Activated CD8-positive, alpha-beta T cell treated with anti-CD3 and anti-CD28 coated beads for 36 hours (primary cell): ENCODE measurements at regions not wholly inside any gene's neighbourhood (a gene's known extent, or its start where the extent isn't known, plus 50 kb on each side); places are given as distances from the start of the nearest gene placed in this dataset.

ENCODE experiments used
- ATAC-seq: fragments of 200-7000 bp; cut with Tn5 transposase; one replicate; pipeline ENCODE4 v1.10.0; 2021; ENCODE audit warnings: mild to moderate bottlenecking, moderate library complexity
- CTCF ChIA-PET: fragments of 350-600 bp; sonication (Branson Sonifier 250); formaldehyde crosslinking; loops from one replicate; lab custom pipeline; 2021; ENCODE audit warnings: antibody characterized with exemption; lab: Charles Lee
- POLR2A ChIA-PET: fragments of 350-600 bp; sonication (Branson Sonifier 250); formaldehyde crosslinking; loops from one replicate; lab custom pipeline; 2021; ENCODE audit warnings: antibody characterized with exemption; lab: Charles Lee
- DNase-seq: peaks from one replicate; pipeline ENCODE4 v3.0.0-alpha.2; 2020
- H3K27ac Mint-ChIP-seq: one replicate; pipeline ENCODE4 v1.8.0; 2021; ENCODE audit warnings: mild to moderate bottlenecking, mixed read lengths
- H3K27me3 Mint-ChIP-seq: one replicate; pipeline ENCODE4 v1.8.0; 2021; ENCODE audit warnings: mixed read lengths
- H3K36me3 Mint-ChIP-seq: one replicate; pipeline ENCODE4 v1.8.0; 2021; ENCODE audit warnings: low read depth, mixed read lengths
- H3K4me1 Mint-ChIP-seq: one replicate; pipeline ENCODE4 v1.8.0; 2021; ENCODE audit warnings: low read depth, mixed read lengths
- H3K4me3 Mint-ChIP-seq: one replicate; pipeline ENCODE4 v1.8.0; 2021; ENCODE audit warnings: mild to moderate bottlenecking, moderate library complexity, mixed read lengths
- H3K9me3 Mint-ChIP-seq: one replicate; pipeline ENCODE4 v1.8.0; 2021; ENCODE audit warnings: mixed read lengths
- CTCF ChIP-seq: fragments of 200-600 bp; IDR thresholded peaks from one replicate; pipeline ENCODE4 v1.8.0; 2022; ENCODE audit warnings: antibody characterized with exemption, mild to moderate bottlenecking
- intact Hi-C: fragments of 100-400 bp; cut with micrococcal nuclease; formaldehyde crosslinking; loops from one replicate; pipeline ENCODE4 v1.10.0; 2022

DNA sequence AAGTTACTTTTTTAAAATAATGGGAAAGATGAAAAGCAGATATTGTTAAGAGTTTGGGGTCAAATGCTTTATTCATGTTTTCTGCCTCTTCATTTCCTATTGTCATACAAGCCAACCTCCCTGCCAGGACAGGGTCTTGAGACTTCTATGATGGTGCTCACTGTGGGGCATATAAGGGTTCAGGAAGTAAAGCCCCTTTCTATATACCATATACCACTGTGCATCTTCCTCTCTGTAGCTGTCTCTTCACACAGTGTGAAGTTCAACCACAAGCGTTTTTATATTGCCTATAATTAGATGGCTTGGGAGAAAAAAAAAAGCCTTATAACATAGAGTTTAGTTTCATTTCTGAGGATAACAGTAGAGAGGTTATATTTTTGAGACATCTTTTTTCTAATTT, 389.8 kb upstream of the SORCS1 start:
- CTCF ChIA-PET: no interaction called here
- intact Hi-C loops: no loop called here

GRCh38 chr10:107553470-107553869, 389.0 kb upstream of the SORCS1 start:
- no peak overlapping the region for H3K27ac Mint-ChIP-seq
- no peak for ATAC-seq
- intact Hi-C loops: no loop called here
- no peak for DNase-seq
- H3K36me3 Mint-ChIP-seq: no peaks in the 10 kb centered on the region
- H3K27me3 Mint-ChIP-seq: no peaks in the 10 kb centered on the region
- H3K4me3 Mint-ChIP-seq: no peak overlapping the region
- no peaks in the 10 kb centered on the region for H3K4me1 Mint-ChIP-seq
- POLR2A ChIA-PET: no interaction called here
- TF ChIP-seq CTCF: no peak
- peaks cover 3% of the 10 kb centered on the region for H3K9me3 Mint-ChIP-seq
- CTCF ChIA-PET: no interaction called here

More for the DNA sequence above, 389.8 kb upstream of the SORCS1 start:
- Mint-ChIP-seq H3K4me3 (no peak overlapping the region), H3K9me3 (peaks cover 3% of the 10 kb centered on the region), H3K27me3 (no peaks in the 10 kb centered on the region), H3K4me1 (no peaks in the 10 kb centered on the region), H3K36me3 (no peaks in the 10 kb centered on the region), H3K27ac (no peak overlapping the region)
- TF ChIP-seq CTCF: no peak
- no peak for DNase-seq
- ATAC-seq: no peak
- POLR2A ChIA-PET: no interaction called here

DNA sequence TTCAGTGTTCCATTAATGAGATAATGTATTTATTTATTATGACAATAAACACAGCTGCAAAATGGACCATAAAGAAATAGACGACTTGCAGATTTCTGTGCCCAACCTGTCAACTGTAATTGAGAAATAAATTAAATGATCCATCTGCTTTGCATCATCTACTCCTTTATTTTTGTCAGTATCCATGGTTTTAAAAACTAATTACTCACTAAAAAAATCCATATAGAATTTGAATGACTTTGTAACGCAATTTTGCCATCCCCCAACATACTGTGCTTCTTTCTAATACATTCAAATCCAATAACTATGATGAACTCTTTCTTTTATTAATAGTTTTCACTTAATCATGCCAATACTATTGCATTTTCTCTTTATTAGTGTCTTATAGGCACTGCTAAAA, 388.5 kb upstream of the SORCS1 start:
- CTCF ChIA-PET: no interaction called here
- intact Hi-C loops: no loop called here
- ATAC-seq (no peak), DNase-seq (no peak)
- Mint-ChIP-seq H3K27ac (no peak overlapping the region), H3K9me3 (peaks cover 4% of the 10 kb centered on the region), H3K4me3 (no peak overlapping the region), H3K36me3 (no peaks in the 10 kb centered on the region), H3K4me1 (no peaks in the 10 kb centered on the region), H3K27me3 (no peaks in the 10 kb centered on the region)
- no peak for TF ChIP-seq CTCF
- POLR2A ChIA-PET: no interaction called here

- ATAC-seq (no peak), DNase-seq (no peak)
- H3K9me3 Mint-ChIP-seq: peaks cover 8% of the 10 kb centered on the region
- H3K27me3 Mint-ChIP-seq: no peaks in the 10 kb centered on the region
- POLR2A ChIA-PET: no interaction called here
- TF ChIP-seq CTCF: no peak
- H3K4me1 Mint-ChIP-seq: no peaks in the 10 kb centered on the region
- no peak overlapping the region for H3K4me3 Mint-ChIP-seq
- H3K27ac Mint-ChIP-seq: no peak overlapping the region
- intact Hi-C loops: no loop called here
- CTCF ChIA-PET: no interaction called here
- H3K36me3 Mint-ChIP-seq: no peaks in the 10 kb centered on the region
Observed at GRCh38 chr10:107548301-107548700, 383.8 kb upstream of the SORCS1 start.

GRCh38 chr10:107546986-107547385, 382.5 kb upstream of the SORCS1 start:
- ChIA-PET CTCF (no interaction called here), POLR2A (no interaction called here)
- H3K4me3 Mint-ChIP-seq: no peak overlapping the region
- DNase-seq (no peak), ATAC-seq (no peak)
- intact Hi-C loops: no loop called here
- peaks cover 9% of the 10 kb centered on the region for H3K9me3 Mint-ChIP-seq
- no peaks in the 10 kb centered on the region for H3K36me3 Mint-ChIP-seq
- no peak for TF ChIP-seq CTCF
- no peaks in the 10 kb centered on the region for H3K27me3 Mint-ChIP-seq
- H3K4me1 Mint-ChIP-seq: no peaks in the 10 kb centered on the region
- H3K27ac Mint-ChIP-seq: no peak overlapping the region
